Epithelial cell of esophagus (primary cell): ENCODE measurements at regions not wholly inside any gene's neighbourhood (a gene's known extent, or its start where the extent isn't known, plus 50 kb on each side); places are given as distances from the start of the nearest gene placed in this dataset.

Experiments
- DNase-seq: peaks from one replicate; pipeline ENCODE4 v3.0.0; 2010; ENCODE audit warnings: low read depth
- H3K4me3 ChIP-seq: 2 replicates; pipeline ENCODE4 v1.5.1; 2011; ENCODE audit warnings: mild to moderate bottlenecking, low read length, control low read depth
- TF ChIP-seq, protein P1 (sequence below): IDR thresholded peaks from 2 replicates; pipeline ENCODE4 v1.5.1; 2011; ENCODE audit warnings: low read depth, mild to moderate bottlenecking, low read length, control low read depth, inconsistent platforms; ENCODE audit not compliant: insufficient read depth; ENCODE audit errors: missing control alignments

DNA sequence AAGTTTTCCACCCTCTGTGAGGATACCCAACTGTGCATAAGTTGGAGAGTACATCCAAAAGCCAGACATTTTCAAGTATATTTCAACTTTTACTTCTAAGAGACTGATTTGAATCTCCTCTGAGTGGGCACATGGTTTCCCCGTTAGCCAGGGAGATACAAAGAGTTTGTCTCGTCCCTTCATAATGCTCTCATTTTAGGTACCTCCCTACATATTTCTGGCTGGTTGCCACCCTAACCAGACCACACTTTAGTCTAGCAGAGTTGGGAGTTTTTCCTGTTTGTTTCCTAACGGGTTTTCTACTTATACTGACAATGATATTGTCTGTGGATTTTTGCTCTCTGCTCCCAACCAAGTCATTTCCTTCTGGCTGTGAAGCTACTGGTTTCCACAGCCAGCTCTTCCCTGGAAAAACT, 180.3 kb downstream of the CCDC71L start:
- TF ChIP-seq, protein P1, sequence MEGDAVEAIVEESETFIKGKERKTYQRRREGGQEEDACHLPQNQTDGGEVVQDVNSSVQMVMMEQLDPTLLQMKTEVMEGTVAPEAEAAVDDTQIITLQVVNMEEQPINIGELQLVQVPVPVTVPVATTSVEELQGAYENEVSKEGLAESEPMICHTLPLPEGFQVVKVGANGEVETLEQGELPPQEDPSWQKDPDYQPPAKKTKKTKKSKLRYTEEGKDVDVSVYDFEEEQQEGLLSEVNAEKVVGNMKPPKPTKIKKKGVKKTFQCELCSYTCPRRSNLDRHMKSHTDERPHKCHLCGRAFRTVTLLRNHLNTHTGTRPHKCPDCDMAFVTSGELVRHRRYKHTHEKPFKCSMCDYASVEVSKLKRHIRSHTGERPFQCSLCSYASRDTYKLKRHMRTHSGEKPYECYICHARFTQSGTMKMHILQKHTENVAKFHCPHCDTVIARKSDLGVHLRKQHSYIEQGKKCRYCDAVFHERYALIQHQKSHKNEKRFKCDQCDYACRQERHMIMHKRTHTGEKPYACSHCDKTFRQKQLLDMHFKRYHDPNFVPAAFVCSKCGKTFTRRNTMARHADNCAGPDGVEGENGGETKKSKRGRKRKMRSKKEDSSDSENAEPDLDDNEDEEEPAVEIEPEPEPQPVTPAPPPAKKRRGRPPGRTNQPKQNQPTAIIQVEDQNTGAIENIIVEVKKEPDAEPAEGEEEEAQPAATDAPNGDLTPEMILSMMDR, result no peak
- DNase-seq, result no peak
- no peak overlapping the region for H3K4me3 ChIP-seq

DNA sequence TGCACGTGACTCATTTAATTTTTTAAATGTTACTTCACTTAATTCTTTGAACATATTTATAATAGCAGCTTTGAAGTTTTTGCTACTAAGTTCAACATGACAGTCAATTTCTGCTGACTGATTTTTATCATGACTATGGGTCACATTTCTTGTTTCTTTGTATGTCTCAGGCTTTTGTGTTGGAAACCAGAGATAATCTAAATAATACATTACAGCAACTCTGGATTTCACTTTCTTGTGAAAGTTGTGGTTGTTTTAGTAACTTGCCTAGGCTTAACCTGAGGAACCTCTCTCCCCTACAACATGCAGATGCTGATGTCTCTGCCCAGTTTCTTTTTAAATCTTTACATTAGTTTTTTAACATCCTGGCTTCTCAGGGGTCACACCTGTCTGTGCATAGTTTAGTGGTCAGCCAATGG, 180.8 kb downstream of the CCDC71L start:
- TF ChIP-seq, protein P1, result no peak
- no peak for DNase-seq

DNA sequence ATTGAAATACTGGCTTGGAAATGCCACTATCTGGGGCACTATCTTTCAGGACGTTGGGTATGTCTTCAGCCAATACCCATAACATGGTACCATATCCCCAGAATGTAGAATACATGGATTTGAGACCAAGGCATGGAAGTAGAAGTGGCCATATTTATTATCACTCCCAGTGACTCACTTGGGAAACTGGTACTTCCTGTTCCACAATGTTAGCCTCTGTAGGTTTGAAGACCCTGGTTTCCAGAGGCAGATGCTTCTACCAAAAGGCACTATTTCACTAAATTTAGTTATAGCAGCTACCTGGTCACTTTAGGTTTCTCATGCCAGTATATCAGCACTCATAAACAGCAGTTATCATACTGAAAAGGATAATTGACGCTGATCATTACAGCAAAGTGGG, 184.2 kb downstream of the CCDC71L start:
- DNase-seq, result peak; percentile 51
- TF ChIP-seq, protein P1, result no peak

More for the DNA sequence above, 180.8 kb downstream of the CCDC71L start:
- H3K4me3 ChIP-seq, result no peak overlapping the region

DNA sequence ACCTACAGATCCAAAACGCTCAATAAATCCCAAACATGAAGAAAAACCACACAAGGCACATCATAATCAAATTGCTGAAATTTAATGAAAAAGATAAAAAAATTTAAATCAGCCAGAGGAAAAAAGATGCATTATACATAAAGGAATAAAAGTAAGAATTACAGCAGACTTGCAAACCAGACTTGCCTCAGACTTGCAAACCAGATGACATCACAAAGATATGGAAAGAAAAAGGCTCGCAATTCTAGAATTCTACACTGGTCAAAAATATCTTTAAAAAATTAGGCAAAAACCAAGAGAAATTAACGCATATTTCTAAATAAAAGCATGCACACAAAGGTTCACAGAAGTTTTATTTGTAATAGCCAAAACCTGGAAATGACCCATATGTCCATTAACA, 188.0 kb upstream of the NAMPT start:
- TF ChIP-seq, protein P1, result no peak
- no peak overlapping the region for H3K4me3 ChIP-seq
- no peak for DNase-seq

More for the DNA sequence above, 184.2 kb downstream of the CCDC71L start:
- H3K4me3 ChIP-seq, result no peak overlapping the region

DNA sequence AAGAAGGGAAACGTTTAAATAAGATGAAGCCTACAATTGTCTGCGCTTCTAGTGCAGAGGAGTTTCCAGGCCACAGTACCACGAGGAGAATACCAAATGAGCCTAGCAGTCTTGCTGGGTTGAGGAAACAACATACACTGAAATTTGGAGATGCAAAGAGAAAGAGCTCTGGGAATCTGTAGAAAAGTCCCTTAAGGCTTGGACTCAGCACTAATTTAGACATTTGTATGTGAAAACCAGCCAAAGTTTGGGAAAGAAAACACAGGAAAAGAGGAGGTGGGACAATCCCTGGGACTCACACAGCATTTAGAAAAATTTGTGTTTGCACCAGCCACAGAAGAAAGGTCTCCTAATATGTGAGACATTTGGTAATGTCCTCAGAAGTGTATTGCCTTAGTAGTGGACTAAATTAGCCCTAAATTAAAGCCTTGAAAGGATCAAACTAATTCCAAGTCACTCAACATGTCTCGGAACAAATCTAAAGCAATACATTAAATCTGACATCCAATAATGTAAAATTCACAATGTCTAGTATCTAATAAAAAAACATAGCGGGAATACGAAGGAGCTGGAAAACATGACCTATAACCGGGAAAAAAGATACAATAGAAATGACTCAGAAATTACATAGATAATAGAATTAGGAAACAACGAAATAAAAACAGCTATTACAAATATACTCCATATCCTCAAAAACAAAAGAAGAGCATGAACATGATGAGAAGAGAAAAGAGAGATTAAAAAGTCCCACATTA, 187.1 kb upstream of the NAMPT start:
- TF ChIP-seq, protein P1, result no peak
- DNase-seq, result no peak

DNA sequence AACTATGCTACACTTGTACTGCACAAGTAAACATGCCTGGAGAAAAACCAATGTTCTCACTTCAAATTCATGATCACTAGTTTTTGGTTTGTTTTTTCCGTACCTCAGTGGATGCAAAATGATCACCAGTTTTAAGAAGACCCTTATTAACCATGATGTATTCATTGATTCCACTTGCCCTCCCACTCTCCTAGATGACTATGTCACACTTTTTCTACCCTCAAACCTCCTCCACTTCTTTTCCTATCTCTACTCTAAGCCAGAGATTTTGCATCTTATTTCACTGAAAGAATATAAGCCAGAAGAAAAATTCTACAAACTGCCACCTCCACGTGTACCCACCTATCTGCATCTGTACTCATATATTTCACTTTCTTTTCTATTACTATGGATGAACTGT, 186.2 kb upstream of the NAMPT start:
- DNase-seq, result no peak
- TF ChIP-seq, protein P1, result no peak
- H3K4me3 ChIP-seq, result no peak overlapping the region

More for the DNA sequence above, 187.1 kb upstream of the NAMPT start:
- no peak overlapping the region for H3K4me3 ChIP-seq

DNA sequence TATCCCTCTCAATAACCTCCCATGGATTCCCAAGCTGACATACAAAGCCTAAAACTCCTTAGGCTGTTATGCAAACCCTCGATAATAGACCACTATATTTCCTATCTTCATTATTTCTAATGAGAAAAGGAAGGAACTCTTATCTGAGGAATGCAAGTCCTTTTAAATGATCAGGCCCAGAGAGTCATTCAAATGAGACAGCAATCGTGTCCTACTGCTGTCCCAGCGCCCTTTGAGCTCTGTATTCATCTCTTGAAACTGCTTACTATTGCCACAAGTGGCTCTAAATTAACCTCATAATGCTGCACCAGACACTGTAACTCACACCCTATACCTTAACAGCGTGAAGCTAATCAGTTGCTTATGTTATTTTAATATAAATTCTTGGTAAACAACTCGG, 182.1 kb upstream of the NAMPT start:
- TF ChIP-seq, protein P1, result no peak
- DNase-seq, result no peak
- H3K4me3 ChIP-seq, result no peak overlapping the region
